ENCODE measurements at regions not wholly inside any gene's neighbourhood (a gene's known extent, or its start where the extent isn't known, plus 50 kb on each side); places are given as distances from the start of the nearest gene placed in this dataset.

- H3K27me3 ChIP-seq (replicated peaks in 1 of 2; ENCODE audit: control insufficient read depth in 2 of 2, extremely low read depth in 1 of 2, insufficient read depth in 2 of 2, low read length in 1 of 2): no peaks in the 10 kb centered on the region
- H3K4me3 ChIP-seq (ENCODE audit: control insufficient read depth in 1 of 2, extremely low read depth in 1 of 2, low read length in 1 of 2): no peak overlapping the region
- no peaks in the 10 kb centered on the region for H3K36me3 ChIP-seq (ENCODE audit: control insufficient read depth in 2 of 2, extremely low read depth in 1 of 2, insufficient read depth in 1 of 2, low read length in 1 of 2)
- no peaks in the 10 kb centered on the region for H3K4me1 ChIP-seq (ENCODE audit: control insufficient read depth in 1 of 2, extremely low read depth in 1 of 2, insufficient read depth in 2 of 2, low read length in 2 of 2)
- no peak for ATAC-seq (replicated peaks in 1 of 4)
- no peak for DNase-seq
- Mint-ChIP-seq H3K27ac (no peak overlapping the region), H3K4me3 (no peak overlapping the region), H3K9me3 (peaks cover 3 to 8% (median 5%) of the 10 kb centered on the region in 3 donors), H3K36me3 (no peaks in the 10 kb centered on the region), H3K4me1 (no peaks in the 10 kb centered on the region), H3K27me3 (no peaks in the 10 kb centered on the region)
- ChIA-PET CTCF (interaction anchor here in 1 of 2 donors (0.7 kb wide), 1 partner anchor 9 kb away, joined by 4 read pairs; no protein-coding TSS in a partner anchor), POLR2A (no interaction called here)
- WGBS (ENCODE audit: insufficient coverage): no CpG with 5 or more reads among the region's 3 CpGs
- H3K9me3 ChIP-seq: no peaks in the 10 kb centered on the region
- no peak overlapping the region for H3K27ac ChIP-seq (ENCODE audit: low read length)
Observed at GRCh38 chr4:178976861-178977260, 1534.6 kb upstream of the AGA start.

GRCh38 chr4:178993306-178993705 lies 1551.1 kb upstream of the AGA start:
- no peaks in the 10 kb centered on the region for H3K36me3 ChIP-seq (ENCODE audit: control insufficient read depth in 2 of 2, extremely low read depth in 1 of 2, insufficient read depth in 1 of 2, low read length in 1 of 2)
- H3K9me3 ChIP-seq: no peaks in the 10 kb centered on the region
- peaks cover 5 to 14% (median 12%) of the 10 kb centered on the region in 3 donors for H3K9me3 Mint-ChIP-seq
- H3K27ac Mint-ChIP-seq: no peak overlapping the region
- no peak overlapping the region for H3K27ac ChIP-seq (ENCODE audit: low read length)
- H3K36me3 Mint-ChIP-seq: no peaks in the 10 kb centered on the region
- H3K4me1 Mint-ChIP-seq: no peaks in the 10 kb centered on the region
- ATAC-seq (replicated peaks in 1 of 4): no peak
- no peak overlapping the region for H3K4me3 ChIP-seq (ENCODE audit: control insufficient read depth in 1 of 2, extremely low read depth in 1 of 2, low read length in 1 of 2)
- H3K4me1 ChIP-seq (ENCODE audit: control insufficient read depth in 1 of 2, extremely low read depth in 1 of 2, insufficient read depth in 2 of 2, low read length in 2 of 2): no peaks in the 10 kb centered on the region
- CTCF ChIA-PET: no interaction called here
- no peaks in the 10 kb centered on the region for H3K27me3 ChIP-seq (replicated peaks in 1 of 2; ENCODE audit: control insufficient read depth in 2 of 2, extremely low read depth in 1 of 2, insufficient read depth in 2 of 2, low read length in 1 of 2)
- no peak overlapping the region for H3K4me3 Mint-ChIP-seq
- POLR2A ChIA-PET: no interaction called here
- 93% methylated on average over 2 of the region's 4 CpGs for WGBS (ENCODE audit: insufficient coverage)
- DNase-seq: no peak
- no peaks in the 10 kb centered on the region for H3K27me3 Mint-ChIP-seq

GRCh38 chr4:179001918-179002317 lies 1559.7 kb upstream of the AGA start:
- Histone ChIP-seq H3K9me3 (no peaks in the 10 kb centered on the region), H3K4me3 (ENCODE audit: control insufficient read depth in 1 of 2, extremely low read depth in 1 of 2, low read length in 1 of 2) (no peak overlapping the region), H3K36me3 (ENCODE audit: control insufficient read depth in 2 of 2, extremely low read depth in 1 of 2, insufficient read depth in 1 of 2, low read length in 1 of 2) (no peaks in the 10 kb centered on the region), H3K27me3 (replicated peaks in 1 of 2; ENCODE audit: control insufficient read depth in 2 of 2, extremely low read depth in 1 of 2, insufficient read depth in 2 of 2, low read length in 1 of 2) (no peaks in the 10 kb centered on the region), H3K4me1 (ENCODE audit: control insufficient read depth in 1 of 2, extremely low read depth in 1 of 2, insufficient read depth in 2 of 2, low read length in 2 of 2) (no peaks in the 10 kb centered on the region), H3K27ac (ENCODE audit: low read length) (no peak overlapping the region)
- ChIA-PET CTCF (no interaction called here), POLR2A (no interaction called here)
- WGBS (ENCODE audit: insufficient coverage): no CpG with 5 or more reads among the region's 1 CpG
- Mint-ChIP-seq H3K27me3 (no peaks in the 10 kb centered on the region), H3K36me3 (no peaks in the 10 kb centered on the region), H3K9me3 (peaks cover 0 to 8% (median 4%) of the 10 kb centered on the region in 3 donors), H3K4me3 (no peak overlapping the region), H3K27ac (no peak overlapping the region), H3K4me1 (no peaks in the 10 kb centered on the region)
- no peak for DNase-seq
- no peak for ATAC-seq (replicated peaks in 1 of 4)

- H3K4me1 ChIP-seq (ENCODE audit: control insufficient read depth in 1 of 2, extremely low read depth in 1 of 2, insufficient read depth in 2 of 2, low read length in 2 of 2): no peaks in the 10 kb centered on the region
- no peak overlapping the region for H3K27ac ChIP-seq (ENCODE audit: low read length)
- Mint-ChIP-seq H3K36me3 (no peaks in the 10 kb centered on the region), H3K9me3 (peaks cover 0 to 8% (median 4%) of the 10 kb centered on the region in 3 donors), H3K27ac (no peak overlapping the region), H3K27me3 (no peaks in the 10 kb centered on the region), H3K4me1 (no peaks in the 10 kb centered on the region), H3K4me3 (no peak overlapping the region)
- H3K9me3 ChIP-seq: no peaks in the 10 kb centered on the region
- ChIA-PET POLR2A (no interaction called here), CTCF (no interaction called here)
- no peak overlapping the region for H3K4me3 ChIP-seq (ENCODE audit: control insufficient read depth in 1 of 2, extremely low read depth in 1 of 2, low read length in 1 of 2)
- no peak for DNase-seq
- no peaks in the 10 kb centered on the region for H3K27me3 ChIP-seq (replicated peaks in 1 of 2; ENCODE audit: control insufficient read depth in 2 of 2, extremely low read depth in 1 of 2, insufficient read depth in 2 of 2, low read length in 1 of 2)
- ATAC-seq (replicated peaks in 1 of 4): no peak
- H3K36me3 ChIP-seq (ENCODE audit: control insufficient read depth in 2 of 2, extremely low read depth in 1 of 2, insufficient read depth in 1 of 2, low read length in 1 of 2): no peaks in the 10 kb centered on the region
Observed at GRCh38 chr4:179007755-179008154, 1565.5 kb upstream of the AGA start.

- H3K27ac Mint-ChIP-seq: no peak overlapping the region
- POLR2A ChIA-PET: no interaction called here
- Histone ChIP-seq H3K4me1 (ENCODE audit: control insufficient read depth in 1 of 2, extremely low read depth in 1 of 2, insufficient read depth in 2 of 2, low read length in 2 of 2) (no peaks in the 10 kb centered on the region), H3K4me3 (ENCODE audit: control insufficient read depth in 1 of 2, extremely low read depth in 1 of 2, low read length in 1 of 2) (no peak overlapping the region), H3K27ac (ENCODE audit: low read length) (no peak overlapping the region), H3K27me3 (replicated peaks in 1 of 2; ENCODE audit: control insufficient read depth in 2 of 2, extremely low read depth in 1 of 2, insufficient read depth in 2 of 2, low read length in 1 of 2) (no peaks in the 10 kb centered on the region), H3K36me3 (ENCODE audit: control insufficient read depth in 2 of 2, extremely low read depth in 1 of 2, insufficient read depth in 1 of 2, low read length in 1 of 2) (no peaks in the 10 kb centered on the region), H3K9me3 (no peaks in the 10 kb centered on the region)
- no peaks in the 10 kb centered on the region for H3K36me3 Mint-ChIP-seq
- no peaks in the 10 kb centered on the region for H3K27me3 Mint-ChIP-seq
- peaks cover 5 to 44% (median 22%) of the 10 kb centered on the region in 3 donors for H3K9me3 Mint-ChIP-seq
- 86% methylated on average over 7 of the region's 8 CpGs for WGBS (ENCODE audit: insufficient coverage)
- DNase-seq (no peak), ATAC-seq (replicated peaks in 1 of 4) (no peak)
- H3K4me1 Mint-ChIP-seq: no peaks in the 10 kb centered on the region
- H3K4me3 Mint-ChIP-seq: no peak overlapping the region
- CTCF ChIA-PET: interaction anchor here in 1 of 2 donors (0.6 kb wide), 1 partner anchor 1650 kb away, joined by 5 read pairs; no protein-coding TSS in a partner anchor
Observed at GRCh38 chr4:179017581-179017980, 1575.3 kb upstream of the AGA start.

- Mint-ChIP-seq H3K27ac (no peak overlapping the region), H3K27me3 (no peaks in the 10 kb centered on the region), H3K9me3 (peaks cover 5 to 22% (median 22%) of the 10 kb centered on the region in 3 donors), H3K4me1 (no peaks in the 10 kb centered on the region), H3K4me3 (no peak overlapping the region), H3K36me3 (no peaks in the 10 kb centered on the region)
- Histone ChIP-seq H3K9me3 (no peaks in the 10 kb centered on the region), H3K36me3 (ENCODE audit: control insufficient read depth in 2 of 2, extremely low read depth in 1 of 2, insufficient read depth in 1 of 2, low read length in 1 of 2) (no peaks in the 10 kb centered on the region), H3K4me3 (ENCODE audit: control insufficient read depth in 1 of 2, extremely low read depth in 1 of 2, low read length in 1 of 2) (no peak overlapping the region), H3K27ac (ENCODE audit: low read length) (no peak overlapping the region), H3K27me3 (replicated peaks in 1 of 2; ENCODE audit: control insufficient read depth in 2 of 2, extremely low read depth in 1 of 2, insufficient read depth in 2 of 2, low read length in 1 of 2) (no peaks in the 10 kb centered on the region), H3K4me1 (ENCODE audit: control insufficient read depth in 1 of 2, extremely low read depth in 1 of 2, insufficient read depth in 2 of 2, low read length in 2 of 2) (no peaks in the 10 kb centered on the region)
- POLR2A ChIA-PET: no interaction called here
- 91% methylated on average over 1 of the region's 4 CpGs for WGBS (ENCODE audit: insufficient coverage)
- no peak for DNase-seq
- CTCF ChIA-PET: no interaction called here
- no peak for ATAC-seq (replicated peaks in 1 of 4)
Observed at GRCh38 chr4:179027569-179027968, 1585.3 kb upstream of the AGA start.

GRCh38 chr4:179028321-179028720 lies 1586.1 kb upstream of the AGA start:
- no peaks in the 10 kb centered on the region for H3K27me3 Mint-ChIP-seq
- no peaks in the 10 kb centered on the region for H3K27me3 ChIP-seq (replicated peaks in 1 of 2; ENCODE audit: control insufficient read depth in 2 of 2, extremely low read depth in 1 of 2, insufficient read depth in 2 of 2, low read length in 1 of 2)
- peaks cover 5 to 22% (median 21%) of the 10 kb centered on the region in 3 donors for H3K9me3 Mint-ChIP-seq
- WGBS (ENCODE audit: insufficient coverage): 74% methylated on average over 2 of the region's 2 CpGs
- no peak overlapping the region for H3K4me3 ChIP-seq (ENCODE audit: control insufficient read depth in 1 of 2, extremely low read depth in 1 of 2, low read length in 1 of 2)
- H3K4me1 Mint-ChIP-seq: no peaks in the 10 kb centered on the region
- CTCF ChIA-PET: no interaction called here
- H3K27ac ChIP-seq (ENCODE audit: low read length): no peak overlapping the region
- no peak for DNase-seq
- no peaks in the 10 kb centered on the region for H3K4me1 ChIP-seq (ENCODE audit: control insufficient read depth in 1 of 2, extremely low read depth in 1 of 2, insufficient read depth in 2 of 2, low read length in 2 of 2)
- H3K36me3 Mint-ChIP-seq: no peaks in the 10 kb centered on the region
- H3K36me3 ChIP-seq (ENCODE audit: control insufficient read depth in 2 of 2, extremely low read depth in 1 of 2, insufficient read depth in 1 of 2, low read length in 1 of 2): no peaks in the 10 kb centered on the region
- POLR2A ChIA-PET: no interaction called here
- no peak for ATAC-seq (replicated peaks in 1 of 4)
- no peaks in the 10 kb centered on the region for H3K9me3 ChIP-seq
- H3K27ac Mint-ChIP-seq: no peak overlapping the region
- H3K4me3 Mint-ChIP-seq: no peak overlapping the region
